Adrenal gland (tissue), 5 donors: ENCODE measurements at regions not wholly inside any gene's neighbourhood (a gene's known extent, or its start where the extent isn't known, plus 50 kb on each side); places are given as distances from the start of the nearest gene placed in this dataset.

Experiments used
- POLR2A ChIP-seq, 2 donors: fragments of 450-650 bp; IDR thresholded peaks; one replicate each; pipeline ENCODE4 v1.6.1; 2017; ENCODE audit warnings: antibody characterized with exemption in 2 of 2, mild to moderate bottlenecking in 2 of 2, moderate library complexity in 1 of 2
- TF ChIP-seq, protein P1 (sequence below), 6 experiments: fragments of 450-650 bp in 4 of 6; fragments of 200-600 bp in 2 of 6; sonication (generic) in 1 of 6; IDR thresholded peaks; 1 replicate in 5 of 6; 2 replicates in 1 of 6; pipeline versions ENCODE4 v1.5.1 to v1.8.0; 2016 to 2021; ENCODE audit warnings: antibody characterized with exemption in 6 of 6, mild to moderate bottlenecking in 2 of 6, moderate library complexity in 1 of 6
- donor health status: DM: no; HTN: no; CAD: no.

DNA sequence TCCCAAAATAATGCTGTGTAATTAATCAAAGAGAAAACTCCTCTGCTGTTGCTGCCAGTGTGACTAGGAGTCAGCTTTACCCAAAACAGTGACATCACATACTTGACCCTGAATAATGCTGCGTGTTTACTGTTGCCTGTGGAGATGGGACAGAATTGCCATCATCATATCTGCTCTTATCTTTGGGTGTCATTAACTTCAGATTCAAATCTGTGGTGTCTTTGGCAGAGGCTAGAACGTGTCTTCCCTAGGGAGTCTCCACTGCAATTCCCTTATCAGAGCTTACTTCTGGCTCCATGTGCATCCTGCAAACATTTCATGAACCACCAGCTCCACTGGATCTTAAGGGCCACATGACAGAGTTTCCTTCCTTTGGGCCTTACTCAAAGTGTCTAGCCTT lies 88.9 kb upstream of the MRPS30 start:
- TF ChIP-seq, protein P1, sequence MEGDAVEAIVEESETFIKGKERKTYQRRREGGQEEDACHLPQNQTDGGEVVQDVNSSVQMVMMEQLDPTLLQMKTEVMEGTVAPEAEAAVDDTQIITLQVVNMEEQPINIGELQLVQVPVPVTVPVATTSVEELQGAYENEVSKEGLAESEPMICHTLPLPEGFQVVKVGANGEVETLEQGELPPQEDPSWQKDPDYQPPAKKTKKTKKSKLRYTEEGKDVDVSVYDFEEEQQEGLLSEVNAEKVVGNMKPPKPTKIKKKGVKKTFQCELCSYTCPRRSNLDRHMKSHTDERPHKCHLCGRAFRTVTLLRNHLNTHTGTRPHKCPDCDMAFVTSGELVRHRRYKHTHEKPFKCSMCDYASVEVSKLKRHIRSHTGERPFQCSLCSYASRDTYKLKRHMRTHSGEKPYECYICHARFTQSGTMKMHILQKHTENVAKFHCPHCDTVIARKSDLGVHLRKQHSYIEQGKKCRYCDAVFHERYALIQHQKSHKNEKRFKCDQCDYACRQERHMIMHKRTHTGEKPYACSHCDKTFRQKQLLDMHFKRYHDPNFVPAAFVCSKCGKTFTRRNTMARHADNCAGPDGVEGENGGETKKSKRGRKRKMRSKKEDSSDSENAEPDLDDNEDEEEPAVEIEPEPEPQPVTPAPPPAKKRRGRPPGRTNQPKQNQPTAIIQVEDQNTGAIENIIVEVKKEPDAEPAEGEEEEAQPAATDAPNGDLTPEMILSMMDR (IDR thresholded peaks at IDR 0.05), result no peak
- TF ChIP-seq POLR2A (IDR thresholded peaks at IDR 0.05), result no peak
